ENCODE measurements at regions not wholly inside any gene's neighbourhood (a gene's known extent, or its start where the extent isn't known, plus 50 kb on each side); places are given as distances from the start of the nearest gene placed in this dataset.

- TF ChIP-seq, protein P1, sequence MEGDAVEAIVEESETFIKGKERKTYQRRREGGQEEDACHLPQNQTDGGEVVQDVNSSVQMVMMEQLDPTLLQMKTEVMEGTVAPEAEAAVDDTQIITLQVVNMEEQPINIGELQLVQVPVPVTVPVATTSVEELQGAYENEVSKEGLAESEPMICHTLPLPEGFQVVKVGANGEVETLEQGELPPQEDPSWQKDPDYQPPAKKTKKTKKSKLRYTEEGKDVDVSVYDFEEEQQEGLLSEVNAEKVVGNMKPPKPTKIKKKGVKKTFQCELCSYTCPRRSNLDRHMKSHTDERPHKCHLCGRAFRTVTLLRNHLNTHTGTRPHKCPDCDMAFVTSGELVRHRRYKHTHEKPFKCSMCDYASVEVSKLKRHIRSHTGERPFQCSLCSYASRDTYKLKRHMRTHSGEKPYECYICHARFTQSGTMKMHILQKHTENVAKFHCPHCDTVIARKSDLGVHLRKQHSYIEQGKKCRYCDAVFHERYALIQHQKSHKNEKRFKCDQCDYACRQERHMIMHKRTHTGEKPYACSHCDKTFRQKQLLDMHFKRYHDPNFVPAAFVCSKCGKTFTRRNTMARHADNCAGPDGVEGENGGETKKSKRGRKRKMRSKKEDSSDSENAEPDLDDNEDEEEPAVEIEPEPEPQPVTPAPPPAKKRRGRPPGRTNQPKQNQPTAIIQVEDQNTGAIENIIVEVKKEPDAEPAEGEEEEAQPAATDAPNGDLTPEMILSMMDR (IDR thresholded peaks at IDR 0.05): no peak
- TF ChIP-seq ZFX (IDR thresholded peaks at IDR 0.05; ENCODE audit: borderline replicate concordance): no peak
These were observed 446.0 kb upstream of the MPDZ start for GRCh38 chr9:13725516-13725915.
